Astrocyte of the spinal cord (primary cell): ENCODE measurements at regions not wholly inside any gene's neighbourhood (a gene's known extent, or its start where the extent isn't known, plus 50 kb on each side); places are given as distances from the start of the nearest gene placed in this dataset.
"Not testable (repeated sequence)": the region's sequence is repeated elsewhere in the genome, so short reads cannot be mapped to it uniquely, and the experiment has no call there.

Source experiments
- DNase-seq: peaks from one replicate; pipeline ENCODE4 v3.0.0; 2011; ENCODE audit warnings: low read depth, low spot score
- H3K4me3 ChIP-seq: 2 replicates; pipeline ENCODE4 v1.5.1; 2011; ENCODE audit warnings: low read depth, mild to moderate bottlenecking, low read length, moderate library complexity
- CTCF ChIP-seq: IDR thresholded peaks from 2 replicates; pipeline ENCODE4 v1.5.1; 2012; ENCODE audit warnings: low read depth, mild to moderate bottlenecking, low read length, inconsistent platforms
- in situ Hi-C: cut with HindIII; loops from 2 replicates; pipeline ENCODE4 v1.10.0; 2017; ENCODE audit warnings: low sequenced_read_pairs

GRCh38 chr3:81349816-81350340, 411.6 kb downstream of the GBE1 start:
- in situ Hi-C loops: no loop called here
- no peak for TF ChIP-seq CTCF

GRCh38 chr3:81339040-81339845, 422.2 kb downstream of the GBE1 start:
- DNase-seq: peak; percentile 14
- in situ Hi-C loops: no loop called here
- TF ChIP-seq CTCF: peak; percentile 60
- no peak overlapping the region for H3K4me3 ChIP-seq

More at GRCh38 chr3:81349816-81350340, 411.6 kb downstream of the GBE1 start:
- no peak for DNase-seq
- H3K4me3 ChIP-seq: no peak overlapping the region

GRCh38 chr3:81336470-81336869, 425.0 kb downstream of the GBE1 start:
- no peak for TF ChIP-seq CTCF
- in situ Hi-C loops: no loop called here
- H3K4me3 ChIP-seq: no peak overlapping the region
- no peak for DNase-seq

- DNase-seq, H3K4me3 ChIP-seq, in situ Hi-C loops: not testable (repeated sequence)
Observed at GRCh38 chr3:81329835-81330234, 431.6 kb downstream of the GBE1 start.

- DNase-seq: no peak
- in situ Hi-C loops: no loop called here
- H3K4me3 ChIP-seq: no peak overlapping the region
- no peak for TF ChIP-seq CTCF
Observed at GRCh38 chr3:81326245-81326644, 435.2 kb downstream of the GBE1 start.

- H3K4me3 ChIP-seq: no peak overlapping the region
- TF ChIP-seq CTCF: no peak
- in situ Hi-C loops: no loop called here
- DNase-seq: no peak
Observed at GRCh38 chr3:81320862-81321261, 440.6 kb downstream of the GBE1 start.

GRCh38 chr3:81315030-81315429, 446.4 kb downstream of the GBE1 start:
- no peak for TF ChIP-seq CTCF
- no peak for DNase-seq
- in situ Hi-C loops: no loop called here
- no peak overlapping the region for H3K4me3 ChIP-seq
